ENCODE measurements at regions not wholly inside any gene's neighbourhood (a gene's known extent, or its start where the extent isn't known, plus 50 kb on each side); places are given as distances from the start of the nearest gene placed in this dataset.

DNA sequence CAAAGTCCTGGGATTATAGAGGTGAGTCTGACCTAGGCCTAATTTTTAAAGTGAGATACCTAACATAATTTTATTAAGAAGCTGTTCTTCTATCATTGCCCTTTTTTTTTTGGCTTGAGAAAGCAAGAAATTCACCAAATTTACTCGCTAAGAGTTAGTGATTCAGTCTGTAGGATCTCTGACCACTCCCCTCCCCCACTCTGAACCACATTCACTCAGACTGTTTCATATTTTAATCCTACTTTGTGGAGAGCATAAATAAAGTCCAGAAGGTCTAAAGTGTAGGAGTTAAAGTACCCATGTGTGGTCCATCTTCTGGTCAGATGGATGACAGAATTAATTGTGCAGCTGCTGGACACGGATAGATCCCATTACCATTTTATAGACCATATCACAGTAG, 115.8 kb upstream of the MGAT5 start:
- TF ChIP-seq, protein P1, sequence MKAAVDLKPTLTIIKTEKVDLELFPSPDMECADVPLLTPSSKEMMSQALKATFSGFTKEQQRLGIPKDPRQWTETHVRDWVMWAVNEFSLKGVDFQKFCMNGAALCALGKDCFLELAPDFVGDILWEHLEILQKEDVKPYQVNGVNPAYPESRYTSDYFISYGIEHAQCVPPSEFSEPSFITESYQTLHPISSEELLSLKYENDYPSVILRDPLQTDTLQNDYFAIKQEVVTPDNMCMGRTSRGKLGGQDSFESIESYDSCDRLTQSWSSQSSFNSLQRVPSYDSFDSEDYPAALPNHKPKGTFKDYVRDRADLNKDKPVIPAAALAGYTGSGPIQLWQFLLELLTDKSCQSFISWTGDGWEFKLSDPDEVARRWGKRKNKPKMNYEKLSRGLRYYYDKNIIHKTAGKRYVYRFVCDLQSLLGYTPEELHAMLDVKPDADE (IDR thresholded peaks at IDR 0.05) = no peak
- TF ChIP-seq, protein P2, sequence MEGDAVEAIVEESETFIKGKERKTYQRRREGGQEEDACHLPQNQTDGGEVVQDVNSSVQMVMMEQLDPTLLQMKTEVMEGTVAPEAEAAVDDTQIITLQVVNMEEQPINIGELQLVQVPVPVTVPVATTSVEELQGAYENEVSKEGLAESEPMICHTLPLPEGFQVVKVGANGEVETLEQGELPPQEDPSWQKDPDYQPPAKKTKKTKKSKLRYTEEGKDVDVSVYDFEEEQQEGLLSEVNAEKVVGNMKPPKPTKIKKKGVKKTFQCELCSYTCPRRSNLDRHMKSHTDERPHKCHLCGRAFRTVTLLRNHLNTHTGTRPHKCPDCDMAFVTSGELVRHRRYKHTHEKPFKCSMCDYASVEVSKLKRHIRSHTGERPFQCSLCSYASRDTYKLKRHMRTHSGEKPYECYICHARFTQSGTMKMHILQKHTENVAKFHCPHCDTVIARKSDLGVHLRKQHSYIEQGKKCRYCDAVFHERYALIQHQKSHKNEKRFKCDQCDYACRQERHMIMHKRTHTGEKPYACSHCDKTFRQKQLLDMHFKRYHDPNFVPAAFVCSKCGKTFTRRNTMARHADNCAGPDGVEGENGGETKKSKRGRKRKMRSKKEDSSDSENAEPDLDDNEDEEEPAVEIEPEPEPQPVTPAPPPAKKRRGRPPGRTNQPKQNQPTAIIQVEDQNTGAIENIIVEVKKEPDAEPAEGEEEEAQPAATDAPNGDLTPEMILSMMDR (conservative IDR thresholded peaks at IDR 0.05; ENCODE audit: low read depth in 2 of 2) = no peak
- no peak for TF ChIP-seq ZNF331 (CRISPR knock-in tag; IDR thresholded peaks at IDR 0.05; ENCODE audit: low read depth)
- no peak for TF ChIP-seq EZH2 (IDR thresholded peaks at IDR 0.05; ENCODE audit: low read depth, unreplicated experiment)
- no peak for TF ChIP-seq NANOG (IDR thresholded peaks at IDR 0.05; ENCODE audit: borderline replicate concordance)
- no peak for TF ChIP-seq STAT1 (IDR thresholded peaks at IDR 0.05; ENCODE audit: unreplicated experiment)
- TF ChIP-seq JUNB (IDR thresholded peaks at IDR 0.05; ENCODE audit: unreplicated experiment) = no peak
- TF ChIP-seq, protein P3, sequence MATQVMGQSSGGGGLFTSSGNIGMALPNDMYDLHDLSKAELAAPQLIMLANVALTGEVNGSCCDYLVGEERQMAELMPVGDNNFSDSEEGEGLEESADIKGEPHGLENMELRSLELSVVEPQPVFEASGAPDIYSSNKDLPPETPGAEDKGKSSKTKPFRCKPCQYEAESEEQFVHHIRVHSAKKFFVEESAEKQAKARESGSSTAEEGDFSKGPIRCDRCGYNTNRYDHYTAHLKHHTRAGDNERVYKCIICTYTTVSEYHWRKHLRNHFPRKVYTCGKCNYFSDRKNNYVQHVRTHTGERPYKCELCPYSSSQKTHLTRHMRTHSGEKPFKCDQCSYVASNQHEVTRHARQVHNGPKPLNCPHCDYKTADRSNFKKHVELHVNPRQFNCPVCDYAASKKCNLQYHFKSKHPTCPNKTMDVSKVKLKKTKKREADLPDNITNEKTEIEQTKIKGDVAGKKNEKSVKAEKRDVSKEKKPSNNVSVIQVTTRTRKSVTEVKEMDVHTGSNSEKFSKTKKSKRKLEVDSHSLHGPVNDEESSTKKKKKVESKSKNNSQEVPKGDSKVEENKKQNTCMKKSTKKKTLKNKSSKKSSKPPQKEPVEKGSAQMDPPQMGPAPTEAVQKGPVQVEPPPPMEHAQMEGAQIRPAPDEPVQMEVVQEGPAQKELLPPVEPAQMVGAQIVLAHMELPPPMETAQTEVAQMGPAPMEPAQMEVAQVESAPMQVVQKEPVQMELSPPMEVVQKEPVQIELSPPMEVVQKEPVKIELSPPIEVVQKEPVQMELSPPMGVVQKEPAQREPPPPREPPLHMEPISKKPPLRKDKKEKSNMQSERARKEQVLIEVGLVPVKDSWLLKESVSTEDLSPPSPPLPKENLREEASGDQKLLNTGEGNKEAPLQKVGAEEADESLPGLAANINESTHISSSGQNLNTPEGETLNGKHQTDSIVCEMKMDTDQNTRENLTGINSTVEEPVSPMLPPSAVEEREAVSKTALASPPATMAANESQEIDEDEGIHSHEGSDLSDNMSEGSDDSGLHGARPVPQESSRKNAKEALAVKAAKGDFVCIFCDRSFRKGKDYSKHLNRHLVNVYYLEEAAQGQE (IDR thresholded peaks at IDR 0.05; ENCODE audit: unreplicated experiment) = no peak
- TF ChIP-seq CREB1 (CRISPR knock-in tag; IDR thresholded peaks at IDR 0.05; ENCODE audit: low read depth) = no peak

Data from GM23338 (cell line).